Gastrocnemius medialis (tissue), 4 donors: ENCODE measurements at regions not wholly inside any gene's neighbourhood (a gene's known extent, or its start where the extent isn't known, plus 50 kb on each side); places are given as distances from the start of the nearest gene placed in this dataset.

Source experiments
- ATAC-seq, 2 donors: fragments of 150-250 bp; one replicate each; pipeline ENCODE4 v1.9.1; 2016
- DNase-seq, 2 donors: peaks; one replicate each; pipeline ENCODE4 v3.0.0-alpha.2; 2019
- H3K27ac ChIP-seq, 4 donors: fragments of 200-600 bp; sonication (generic); 1 replicate in 1 of 4; 2 replicates in 3 of 4; pipeline ENCODE4 v1.5.1; 2016 to 2018; ENCODE audit warnings: mild to moderate bottlenecking in 2 of 4, moderate library complexity in 1 of 4
- H3K27me3 ChIP-seq, 3 donors: fragments of 200-600 bp; sonication (generic) in 2 of 3; 1 replicate in 1 of 3; 2 replicates in 2 of 3; pipeline versions ENCODE4 v1.5.1 to v1.6.0; 2016 to 2019; ENCODE audit warnings: mild to moderate bottlenecking in 1 of 3, moderate library complexity in 1 of 3
- H3K36me3 ChIP-seq, 2 donors: fragments of 200-600 bp; sonication (generic) in 1 of 2; one replicate each; pipeline ENCODE4 v1.5.1; 2017 to 2018
- H3K4me1 ChIP-seq, 2 donors: fragments of 200-600 bp; sonication (generic) in 1 of 2; one replicate each; pipeline ENCODE4 v1.5.1; 2016 to 2017; ENCODE audit warnings: mild to moderate bottlenecking in 2 of 2
- H3K4me3 ChIP-seq, 4 donors: fragments of 200-600 bp; sonication (generic) in 3 of 4; 1 replicate in 1 of 4; 2 replicates in 3 of 4; pipeline ENCODE4 v1.5.1; 2016 to 2019; ENCODE audit warnings: mild to moderate bottlenecking in 2 of 4
- H3K9me3 ChIP-seq, 3 donors: fragments of 200-600 bp; sonication (generic) in 2 of 3; 1 replicate in 1 of 3; 2 replicates in 2 of 3; pipeline ENCODE4 v1.5.1; 2016 to 2019
- POLR2A ChIP-seq, 2 donors: fragments of 450-650 bp; IDR thresholded peaks; one replicate each; pipeline ENCODE4 v1.6.1; 2017; ENCODE audit warnings: antibody characterized with exemption in 2 of 2, mild to moderate bottlenecking in 2 of 2, moderate library complexity in 2 of 2
- in situ Hi-C, 4 donors: fragments of 200-750 bp; cut with MboI; loops; one replicate each; pipeline versions ENCODE4 v1.15.0 to v1.8.0; 2017; ENCODE audit warnings: low sequenced_read_pairs in 4 of 4
- intact Hi-C: fragments of 100-400 bp; cut with DNase I; formaldehyde crosslinking; loops from one replicate; pipeline ENCODE4 v1.15.1; 2023; ENCODE audit warnings: low total_unique reads
- TF ChIP-seq, protein P1 (sequence below), 5 experiments: fragments of 450-650 bp in 3 of 5; fragments of 200-600 bp in 2 of 5; sonication (generic) in 2 of 5; IDR thresholded peaks in 4 of 5; conservative IDR thresholded peaks in 1 of 5; 1 replicate in 4 of 5; 2 replicates in 1 of 5; pipeline ENCODE4 v1.5.1; 2016 to 2019; ENCODE audit warnings: antibody characterized with exemption in 5 of 5, mild to moderate bottlenecking in 3 of 5, moderate library complexity in 3 of 5

DNA sequence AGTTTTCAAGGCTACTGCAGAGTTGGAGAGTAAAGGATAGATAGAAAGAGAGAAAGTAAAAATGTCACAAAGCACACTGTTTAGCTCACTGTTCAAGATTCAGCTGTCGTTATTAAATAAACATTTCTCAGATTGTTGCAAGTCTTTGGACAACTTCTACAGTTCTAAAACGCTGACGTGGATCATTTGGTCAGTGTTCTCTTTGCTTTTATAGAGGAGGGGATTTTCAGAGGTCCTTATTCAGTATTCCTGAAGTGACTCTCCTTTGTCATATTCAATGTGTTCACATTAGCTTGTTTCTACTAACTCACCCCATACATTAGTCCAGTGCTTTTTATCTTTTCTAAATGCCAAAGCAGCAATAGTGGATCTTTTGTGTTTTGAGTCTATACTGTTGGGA is 154.7 kb upstream of the ARGLU1 start:
- no peak for TF ChIP-seq POLR2A (IDR thresholded peaks at IDR 0.05)
- TF ChIP-seq, protein P1, sequence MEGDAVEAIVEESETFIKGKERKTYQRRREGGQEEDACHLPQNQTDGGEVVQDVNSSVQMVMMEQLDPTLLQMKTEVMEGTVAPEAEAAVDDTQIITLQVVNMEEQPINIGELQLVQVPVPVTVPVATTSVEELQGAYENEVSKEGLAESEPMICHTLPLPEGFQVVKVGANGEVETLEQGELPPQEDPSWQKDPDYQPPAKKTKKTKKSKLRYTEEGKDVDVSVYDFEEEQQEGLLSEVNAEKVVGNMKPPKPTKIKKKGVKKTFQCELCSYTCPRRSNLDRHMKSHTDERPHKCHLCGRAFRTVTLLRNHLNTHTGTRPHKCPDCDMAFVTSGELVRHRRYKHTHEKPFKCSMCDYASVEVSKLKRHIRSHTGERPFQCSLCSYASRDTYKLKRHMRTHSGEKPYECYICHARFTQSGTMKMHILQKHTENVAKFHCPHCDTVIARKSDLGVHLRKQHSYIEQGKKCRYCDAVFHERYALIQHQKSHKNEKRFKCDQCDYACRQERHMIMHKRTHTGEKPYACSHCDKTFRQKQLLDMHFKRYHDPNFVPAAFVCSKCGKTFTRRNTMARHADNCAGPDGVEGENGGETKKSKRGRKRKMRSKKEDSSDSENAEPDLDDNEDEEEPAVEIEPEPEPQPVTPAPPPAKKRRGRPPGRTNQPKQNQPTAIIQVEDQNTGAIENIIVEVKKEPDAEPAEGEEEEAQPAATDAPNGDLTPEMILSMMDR (IDR thresholded peaks at IDR 0.05 in 4 of 5, conservative IDR thresholded peaks at IDR 0.05 in 1 of 5): no peak
- DNase-seq: no peak
- in situ Hi-C loops: no loop called here
- no peak for ATAC-seq
- H3K4me3 ChIP-seq: no peak overlapping the region
- no peaks in the 10 kb centered on the region for H3K27me3 ChIP-seq
- H3K36me3 ChIP-seq: no peaks in the 10 kb centered on the region
- intact Hi-C loops: no loop called here
- no peak overlapping the region for H3K27ac ChIP-seq
- no peaks in the 10 kb centered on the region for H3K9me3 ChIP-seq
- H3K4me1 ChIP-seq: no peaks in the 10 kb centered on the region

DNA sequence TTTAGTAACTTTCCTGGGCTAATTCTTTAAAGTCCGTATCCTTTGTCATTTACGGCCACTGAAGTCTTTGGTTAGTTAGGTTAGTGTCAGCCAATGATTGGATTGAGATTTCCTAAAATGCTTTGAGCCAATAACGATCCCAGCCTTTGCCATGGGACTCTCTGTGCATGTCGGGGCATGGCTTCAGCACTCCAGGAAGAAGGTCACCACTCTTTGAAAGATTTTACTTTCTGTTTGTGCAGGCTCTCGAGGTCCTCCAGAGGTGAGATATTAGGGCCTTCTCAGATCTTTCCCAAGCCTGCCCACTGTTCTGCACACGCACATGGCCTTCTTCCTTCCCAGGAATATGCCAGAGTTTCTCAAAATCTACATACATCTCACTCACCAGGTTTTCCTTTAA is 153.7 kb upstream of the ARGLU1 start:
- in situ Hi-C loops: no loop called here
- no peak for TF ChIP-seq POLR2A (IDR thresholded peaks at IDR 0.05)
- TF ChIP-seq, protein P1 (IDR thresholded peaks at IDR 0.05 in 4 of 5, conservative IDR thresholded peaks at IDR 0.05 in 1 of 5): no peak
- Histone ChIP-seq H3K36me3 (no peaks in the 10 kb centered on the region), H3K4me1 (no peaks in the 10 kb centered on the region), H3K27ac (no peak overlapping the region), H3K27me3 (no peaks in the 10 kb centered on the region), H3K4me3 (no peak overlapping the region), H3K9me3 (no peaks in the 10 kb centered on the region)
- DNase-seq (no peak), ATAC-seq (no peak)
- intact Hi-C loops: no loop called here

DNA sequence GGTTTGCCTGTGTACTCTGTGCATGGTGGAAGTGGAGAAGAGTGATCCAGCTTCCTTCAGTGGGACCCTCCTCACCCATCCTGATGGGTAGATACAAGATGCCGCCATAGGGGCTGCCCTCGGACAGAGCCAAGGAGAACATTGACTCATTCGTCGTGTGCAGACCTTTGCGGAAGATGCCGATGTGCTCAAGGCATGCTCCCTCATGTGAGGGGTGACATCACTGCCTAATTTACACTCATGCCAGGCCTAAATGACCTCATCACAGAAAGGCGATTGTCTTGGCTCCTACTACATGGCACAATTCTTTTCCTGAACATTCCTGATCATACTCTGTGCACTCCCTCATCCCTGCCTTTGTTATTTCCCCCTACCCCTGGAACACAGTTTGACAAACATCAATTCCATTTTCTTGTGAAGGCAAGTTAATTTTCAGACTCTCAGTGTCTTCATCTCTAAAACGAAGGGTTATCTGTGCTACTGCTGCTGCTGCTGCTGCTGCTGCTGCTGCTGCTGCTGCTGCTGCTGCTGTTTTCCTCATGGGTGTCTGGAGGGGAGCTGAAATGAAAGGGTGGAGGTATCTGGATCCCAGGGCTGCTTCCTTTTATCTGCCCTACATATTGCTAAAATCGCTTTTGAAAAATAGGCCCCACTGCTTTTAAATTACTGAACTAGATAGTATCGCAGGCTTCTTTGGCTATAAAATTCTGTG is 146.5 kb upstream of the ARGLU1 start:
- no peak for DNase-seq
- no peaks in the 10 kb centered on the region for H3K27me3 ChIP-seq
- peak overlapping the region in 3 of 4 donors; percentile 14 to 52 (median 48) for H3K27ac ChIP-seq
- in situ Hi-C loops: no loop called here
- H3K4me3 ChIP-seq: no peak overlapping the region
- TF ChIP-seq, protein P1 (IDR thresholded peaks at IDR 0.05 in 4 of 5, conservative IDR thresholded peaks at IDR 0.05 in 1 of 5): no peak
- TF ChIP-seq POLR2A (IDR thresholded peaks at IDR 0.05): no peak
- intact Hi-C loops: no loop called here
- ATAC-seq: peak; percentile 32 to 33
- no peaks in the 10 kb centered on the region for H3K4me1 ChIP-seq
- no peaks in the 10 kb centered on the region for H3K36me3 ChIP-seq
- H3K9me3 ChIP-seq: no peaks in the 10 kb centered on the region

DNA sequence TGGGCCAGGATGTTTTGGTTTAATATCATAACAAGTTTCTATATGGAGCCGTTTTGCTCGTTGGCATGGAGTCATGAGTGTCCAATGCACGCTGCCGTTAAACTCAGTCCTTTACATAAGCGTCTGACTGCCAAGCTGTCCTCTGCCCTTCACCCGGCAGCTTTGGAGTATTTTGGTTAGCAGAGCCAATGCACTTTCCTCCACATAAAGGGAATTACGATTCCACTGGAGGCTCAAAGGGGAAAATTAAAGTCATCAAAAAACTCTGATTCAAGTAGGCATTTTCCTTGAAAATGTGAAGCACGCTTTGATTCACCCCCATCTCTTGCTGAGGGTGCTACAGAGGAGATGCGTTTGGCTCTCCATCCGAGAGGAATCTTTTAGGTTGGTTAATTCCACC is 144.4 kb upstream of the ARGLU1 start:
- no peak for TF ChIP-seq POLR2A (IDR thresholded peaks at IDR 0.05)
- TF ChIP-seq, protein P1 (IDR thresholded peaks at IDR 0.05 in 4 of 5, conservative IDR thresholded peaks at IDR 0.05 in 1 of 5): no peak
- Histone ChIP-seq H3K27me3 (no peaks in the 10 kb centered on the region), H3K4me1 (no peaks in the 10 kb centered on the region), H3K9me3 (no peaks in the 10 kb centered on the region), H3K36me3 (no peaks in the 10 kb centered on the region), H3K27ac (peak overlapping the region in 1 of 4 donors; percentile 52), H3K4me3 (no peak overlapping the region)
- no peak for DNase-seq
- in situ Hi-C loops (no loop called here), intact Hi-C loops (no loop called here)
- no peak for ATAC-seq

DNA sequence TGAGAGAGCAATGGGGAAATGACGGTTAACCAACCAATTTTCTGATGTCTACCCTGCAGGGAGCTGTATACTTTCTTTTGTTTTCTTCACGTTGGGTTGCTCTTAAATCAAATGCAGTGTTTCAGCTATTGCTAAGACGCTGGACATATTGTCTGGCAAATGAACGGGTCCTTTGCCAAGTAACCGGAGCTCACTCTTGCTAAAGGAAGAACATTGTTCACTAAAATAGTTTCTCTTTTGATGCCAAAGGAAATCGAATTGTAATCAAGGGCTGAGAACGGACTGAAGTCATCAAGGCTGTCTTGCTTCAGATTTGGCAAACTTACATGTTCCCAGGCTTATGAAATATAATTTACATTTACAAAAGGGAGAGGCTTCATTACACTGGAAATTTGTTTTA is 142.3 kb upstream of the ARGLU1 start:
- ATAC-seq (peak; percentile 46 to 53), DNase-seq (no peak)
- Histone ChIP-seq H3K27ac (peak overlapping the region; percentile 62 to 76 (median 70)), H3K27me3 (no peaks in the 10 kb centered on the region), H3K4me1 (no peaks in the 10 kb centered on the region), H3K9me3 (no peaks in the 10 kb centered on the region), H3K36me3 (no peaks in the 10 kb centered on the region), H3K4me3 (peak overlapping the region in 3 of 4 donors; percentile 4 to 29 (median 5))
- intact Hi-C loops: no loop called here
- in situ Hi-C loops: no loop called here
- no peak for TF ChIP-seq POLR2A (IDR thresholded peaks at IDR 0.05)
- TF ChIP-seq, protein P1 (IDR thresholded peaks at IDR 0.05 in 4 of 5, conservative IDR thresholded peaks at IDR 0.05 in 1 of 5): no peak
